Stimulated activated CD4-positive, alpha-beta T cell treated with anti-CD3 and anti-CD28 coated beads, Interleukin-2, amount 100 ng/mL, for 4 hours (primary cell): ENCODE measurements at regions not wholly inside any gene's neighbourhood (a gene's known extent, or its start where the extent isn't known, plus 50 kb on each side); places are given as distances from the start of the nearest gene placed in this dataset.

Experiments
- DNase-seq: peaks from one replicate; pipeline ENCODE4 v3.0.0-alpha.2; 2020; ENCODE audit warnings: low read depth

GRCh38 chr6:167674486-167674885, 152.2 kb upstream of the AFDN start:
- no peak for DNase-seq

GRCh38 chr6:167676000-167676665, 150.6 kb upstream of the AFDN start:
- DNase-seq, result no peak

GRCh38 chr6:167676666-167677421, 149.9 kb upstream of the AFDN start:
- DNase-seq, result no peak

- DNase-seq, result no peak
Observed at GRCh38 chr6:167677422-167677789, 149.3 kb upstream of the AFDN start.

GRCh38 chr6:167678102-167679101, 148.3 kb upstream of the AFDN start:
- DNase-seq, result no peak

GRCh38 chr6:167679122-167679736, 147.5 kb upstream of the AFDN start:
- no peak for DNase-seq

- DNase-seq, result no peak
Observed at GRCh38 chr6:167679790-167680604, 146.7 kb upstream of the AFDN start.

- no peak for DNase-seq
Observed at GRCh38 chr6:167680605-167681149, 146.0 kb upstream of the AFDN start.

GRCh38 chr6:167682125-167682524, 144.6 kb upstream of the AFDN start:
- no peak for DNase-seq

- DNase-seq, result no peak
Observed at GRCh38 chr6:167682546-167683027, 144.1 kb upstream of the AFDN start.

GRCh38 chr6:167683028-167683862, 143.5 kb upstream of the AFDN start:
- no peak for DNase-seq

GRCh38 chr6:167684276-167685104, 142.2 kb upstream of the AFDN start:
- no peak for DNase-seq

GRCh38 chr6:167685654-167686053, 141.1 kb upstream of the AFDN start:
- no peak for DNase-seq

- no peak for DNase-seq
Observed at GRCh38 chr6:167686204-167686893, 140.4 kb upstream of the AFDN start.

- no peak for DNase-seq
Observed at GRCh38 chr6:167687116-167687725, 139.5 kb upstream of the AFDN start.

GRCh38 chr6:167688123-167688522, 138.6 kb upstream of the AFDN start:
- no peak for DNase-seq

GRCh38 chr6:167689278-167689677, 137.4 kb upstream of the AFDN start:
- DNase-seq, result no peak

GRCh38 chr6:167689751-167690150, 137.0 kb upstream of the AFDN start:
- DNase-seq, result no peak
